ENCODE measurements at regions not wholly inside any gene's neighbourhood (a gene's known extent, or its start where the extent isn't known, plus 50 kb on each side); places are given as distances from the start of the nearest gene placed in this dataset.
A peak's percentile ranks its signal among the peaks of the same experiment; 100 is the strongest.

DNA sequence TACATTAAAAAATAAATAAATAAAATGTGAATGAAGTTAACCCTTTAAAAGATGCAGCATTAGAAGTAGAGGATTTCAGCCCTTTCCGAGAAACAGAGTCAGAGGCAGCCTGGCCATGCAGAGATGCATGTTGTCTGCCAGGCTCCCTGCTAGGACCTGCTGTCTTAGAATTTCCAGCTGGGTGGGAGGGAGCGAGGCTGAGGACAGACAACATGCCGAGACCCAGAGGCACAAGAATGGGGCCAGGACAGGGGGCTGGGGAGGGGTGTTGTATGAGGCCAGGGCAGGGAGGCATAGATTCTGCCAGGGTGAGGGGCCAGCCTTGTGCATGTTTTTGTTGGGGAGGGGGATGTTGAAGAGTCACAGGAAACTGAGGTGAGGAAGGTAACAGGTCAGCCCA is 68.6 kb upstream of the NEURL1B start:
- POLR2A ChIA-PET (ENCODE audit: partially characterized antibody) = interaction anchor here (1.2 to 1.5 kb wide), 2 partner anchors 10 to 11 kb away, joined by 3 to 4 read pairs; no protein-coding TSS in a partner anchor
- H2BK5ac ChIP-seq (ENCODE audit: low read depth, low read length) = no peak overlapping the region
- H3K79me1 ChIP-seq (ENCODE audit: low read depth, low read length) = no peaks in the 10 kb centered on the region
- H3K27me3 ChIP-seq (replicated peaks in 1 of 4; ENCODE audit: control insufficient read depth in 3 of 4, extremely low read depth in 1 of 4, insufficient read depth in 3 of 4, low read length in 3 of 4) = no peaks in the 10 kb centered on the region; a peak in 1 of 7 replicates
- 0 out of 2 replicates have a peak overlapping the region, but pooled peaks have one; percentile 12 for H2BK12ac ChIP-seq (ENCODE audit: low read depth, low read length)
- DNase-seq (ENCODE audit: low read depth in 1 of 2, low spot score in 2 of 2) (no peak), FAIRE-seq (no peak)
- no peak overlapping the region for H2BK120ac ChIP-seq (replicated peaks; ENCODE audit: low read depth, low read length)
- no peak overlapping the region; the same call in 1 of the 2 replicates for H3K18ac ChIP-seq (ENCODE audit: extremely low read depth, low read length)
- H3K9ac ChIP-seq (replicated peaks in 1 of 4; ENCODE audit: extremely low read depth in 1 of 4, low read depth in 3 of 4, low read length in 3 of 4) = no peak overlapping the region
- no peak for TF ChIP-seq EZH2 (IDR thresholded peaks at IDR 0.05; ENCODE audit: low read depth, low read length, severe bottlenecking)
- H2AK5ac ChIP-seq (ENCODE audit: low read depth, low read length) = no peak overlapping the region
- H4K91ac ChIP-seq (replicated peaks; ENCODE audit: insufficient read length, low read length) = no peak overlapping the region
- H3K4me3 ChIP-seq (ENCODE audit: extremely low read depth in 1 of 4, insufficient read depth in 2 of 4, low read depth in 3 of 4, low read length in 4 of 4) = no peak overlapping the region
- H3K23me2 ChIP-seq (ENCODE audit: low read depth, low read length) = no peaks in the 10 kb centered on the region; the same call in 1 of the 2 replicates
- H3K27ac ChIP-seq (ENCODE audit: low read depth, low read length) = no peak overlapping the region
- H3K4me2 ChIP-seq (ENCODE audit: insufficient read depth in 1 of 2, low read depth in 2 of 2, low read length in 2 of 2) = no peak overlapping the region
- no peaks in the 10 kb centered on the region for H3K79me2 ChIP-seq (ENCODE audit: control insufficient read depth in 1 of 2, insufficient read depth in 2 of 2, low read length in 2 of 2)
- no peak overlapping the region for H4K5ac ChIP-seq (ENCODE audit: insufficient read length, low read depth, low read length)
- no peak overlapping the region for H2BK15ac ChIP-seq (ENCODE audit: low read length)
- no peaks in the 10 kb centered on the region; a peak in 1 of 4 replicates for H3K9me3 ChIP-seq (ENCODE audit: insufficient read depth in 2 of 2, low read depth in 1 of 2, low read length in 1 of 2)
- H3K4me1 ChIP-seq (replicated peaks in 1 of 4; ENCODE audit: control insufficient read depth in 3 of 4, insufficient read depth in 4 of 4, low read length in 3 of 4) = peaks cover 4 to 33% (median 24%) of the 10 kb centered on the region in 4 experiments
- CTCF ChIA-PET (ENCODE audit: partially characterized antibody) = interaction anchor here (0.8 to 2.2 kb wide), 11 partner anchors 10 to 98 kb away, joined by 3 to 10 read pairs (median 3); no protein-coding TSS in a partner anchor
- H3K4ac ChIP-seq (replicated peaks; ENCODE audit: insufficient read length, low read depth, low read length) = no peak overlapping the region
- no peak overlapping the region for H3K23ac ChIP-seq (ENCODE audit: insufficient read length)
- H3K56ac ChIP-seq (replicated peaks; ENCODE audit: insufficient read length, low read depth, low read length) = no peak overlapping the region
- no peak overlapping the region for H2AFZ ChIP-seq (ENCODE audit: low read length)
- WGBS, 2 experiments (ENCODE audit: extremely low coverage in 1 of 2, insufficient coverage in 1 of 2, insufficient read length in 1 of 2, insufficient replicate concordance in 2 of 2, low coverage in 1 of 2, low lambda C conversion rate in 2 of 2, missing lambda C conversion rate in 1 of 2) = 79% methylated on average over 3 of the region's 3 CpGs; no CpG with 5 or more reads in 1 of the 2 experiments
- no peak overlapping the region for H2BK20ac ChIP-seq (ENCODE audit: low read length)
- no peaks in the 10 kb centered on the region for H3K36me3 ChIP-seq (ENCODE audit: control insufficient read depth in 2 of 4, insufficient read depth in 4 of 4, low read length in 3 of 4)
- no peaks in the 10 kb centered on the region for H4K20me1 ChIP-seq (replicated peaks in 1 of 2; ENCODE audit: control insufficient read depth in 1 of 2, insufficient read depth in 2 of 2, low read length in 2 of 2)
- no peak overlapping the region for H4K8ac ChIP-seq (ENCODE audit: extremely low read depth, insufficient read depth, low read length)
- no peak overlapping the region for H3K14ac ChIP-seq (ENCODE audit: insufficient read length)

All from H1 (cell line).